K562 (cell line): ENCODE measurements at regions not wholly inside any gene's neighbourhood (a gene's known extent, or its start where the extent isn't known, plus 50 kb on each side); places are given as distances from the start of the nearest gene placed in this dataset.

ENCODE experiments used
- ATAC-seq: fragments of 200-7000 bp; cut with Tn5 transposase; 3 replicates; pipeline ENCODE4 v1.9.1; 2020; ENCODE audit warnings: moderate library complexity
- BruUV-seq: library from RNA; stranded (reverse); fragments of 400-500 nt; replicated peaks from 2 replicates; lab custom pipeline; 2021; lab: Mats Ljungman, UMichigan
- CTCF ChIA-PET: fragments of 300-600 bp; formaldehyde crosslinking; extraction: SDS; loops from one replicate; lab custom pipeline; 2021; ENCODE audit warnings: low intra/inter-chr PET ratio; lab: Yijun Ruan, JAX
- POLR2A ChIA-PET: fragments of 300-600, 350-650 bp; sonication (Branson Sonifier 250); formaldehyde crosslinking; extraction: SDS; loops from one replicate; lab custom pipeline; 2021; ENCODE audit warnings: antibody characterized with exemption, inconsistent platforms; lab: Yijun Ruan, JAX
- DNase-seq, 4 experiments: peaks; one replicate each; pipeline versions ENCODE4 v3.0.0 to v3.0.0-alpha.2; 2011 to 2018; ENCODE audit warnings: low spot score in 3 of 4, mixed read lengths in 3 of 4; ENCODE audit errors: extremely low read depth in 1 of 4
- FAIRE-seq: peaks from 2 replicates; lab custom pipeline; 2011; peaks lifted over from hg19 to GRCh38; lab: Jason Lieb, UNC
- H2AFZ ChIP-seq: 2 replicates; pipeline ENCODE4 v1.6.0; 2011; ENCODE audit warnings: low read depth, low read length, control low read depth, inconsistent platforms
- H3K27ac ChIP-seq: fragments of 200-600 bp; 3 replicates; pipeline ENCODE4 v1.8.0; 2011; ENCODE audit warnings: low read depth, mild to moderate bottlenecking, control low read depth, inconsistent platforms, low read length, moderate library complexity, mixed read lengths; ENCODE audit errors: extremely low read depth
- H3K27me3 ChIP-seq, 2 experiments: fragments of 300-600 bp in 1 of 2; 2 replicates in 1 of 2; 3 replicates in 1 of 2; pipeline versions ENCODE4 v1.6.0 to v1.8.0; 2011; ENCODE audit warnings: inconsistent platforms in 2 of 2, low read length in 2 of 2, mild to moderate bottlenecking in 1 of 2, mixed read lengths in 1 of 2, moderate library complexity in 1 of 2; ENCODE audit not compliant: control insufficient read depth in 2 of 2, insufficient read depth in 2 of 2
- H3K36me3 ChIP-seq: fragments of 300-600 bp; 3 replicates; pipeline ENCODE4 v1.8.0; 2011; ENCODE audit warnings: mild to moderate bottlenecking, low read length, inconsistent platforms; ENCODE audit not compliant: control insufficient read depth, insufficient read depth
- H3K4me1 ChIP-seq, 2 experiments: fragments of 200-600 bp in 1 of 2; replicated peaks in 1 of 2; 2 replicates in 1 of 2; 3 replicates in 1 of 2; pipeline versions ENCODE4 v1.5.1 to v1.8.0; 2011; ENCODE audit warnings: inconsistent platforms in 2 of 2, low read length in 2 of 2, mild to moderate bottlenecking in 1 of 2, mixed read lengths in 1 of 2, moderate library complexity in 1 of 2; ENCODE audit not compliant: control insufficient read depth in 2 of 2, insufficient read depth in 2 of 2
- H3K4me2 ChIP-seq: 2 replicates; pipeline ENCODE4 v1.6.1; 2011; ENCODE audit warnings: low read length, control low read depth, inconsistent platforms, mixed read lengths; ENCODE audit not compliant: insufficient read depth
- H3K4me3 ChIP-seq: fragments of 200-600 bp; sonication (generic), shearing (Covaris generic); 2 replicates; pipeline ENCODE4 v1.5.1; 2016; ENCODE audit warnings: control low read depth, inconsistent platforms
- H3K79me2 ChIP-seq: fragments of 200-600 bp; 3 replicates; pipeline ENCODE4 v1.8.0; 2011; ENCODE audit warnings: low read length, inconsistent platforms; ENCODE audit not compliant: control insufficient read depth, insufficient read depth
- H3K9ac ChIP-seq, 2 experiments: 2 replicates each; pipeline versions ENCODE4 v1.6.0 to v1.6.1; 2011; ENCODE audit warnings: low read depth in 2 of 2, low read length in 2 of 2, control low read depth in 1 of 2, inconsistent platforms in 1 of 2, mild to moderate bottlenecking in 1 of 2, mixed read lengths in 1 of 2; ENCODE audit not compliant: insufficient read depth in 1 of 2
- H3K9me1 ChIP-seq: one replicate; pipeline ENCODE4 v1.6.0; 2011; ENCODE audit warnings: inconsistent platforms, mild to moderate bottlenecking, low read length, moderate library complexity; ENCODE audit not compliant: control insufficient read depth, insufficient read depth
- H3K9me3 ChIP-seq: replicated peaks from 2 replicates; pipeline ENCODE4 v1.5.1; 2011; ENCODE audit warnings: low read depth, low read length, inconsistent platforms; ENCODE audit not compliant: control insufficient read depth, insufficient read depth
- H4K20me1 ChIP-seq: replicated peaks from 2 replicates; pipeline ENCODE4 v1.6.1; 2011; ENCODE audit warnings: low read length, inconsistent platforms, mixed read lengths; ENCODE audit not compliant: control insufficient read depth, insufficient read depth
- BMI1 ChIP-seq: fragments of 150-350 bp; IDR thresholded peaks from 2 replicates; pipeline ENCODE4 v1.6.1; 2014; ENCODE audit warnings: low read length
- CTCFL ChIP-seq: IDR thresholded peaks from 2 replicates; pipeline ENCODE4 v1.6.1; 2011; ENCODE audit warnings: borderline replicate concordance, low read depth, mild to moderate bottlenecking, moderate library complexity, low read length; ENCODE audit not compliant: insufficient read depth, poor library complexity, severe bottlenecking
- DDX20 ChIP-seq: fragments of 450-650 bp; IDR thresholded peaks from 2 replicates; pipeline ENCODE4 v1.6.1; 2016; ENCODE audit warnings: missing genetic modification characterization, low read depth, mild to moderate bottlenecking, missing compliant biosample characterization, moderate library complexity
- ELK3 ChIP-seq: fragments of 450-650 bp; formaldehyde crosslinking; IDR thresholded peaks from 2 replicates; pipeline ENCODE4 v1.4.0; 2020; ENCODE audit warnings: mild to moderate bottlenecking
- RBM34 ChIP-seq: fragments of 200-400 bp; formaldehyde crosslinking; IDR thresholded peaks from 2 replicates; pipeline ENCODE4 v1.6.1; 2018; ENCODE audit warnings: low read length, borderline replicate concordance; ENCODE audit not compliant: insufficient read depth
- SETDB1 ChIP-seq: IDR thresholded peaks from one replicate; pipeline ENCODE4 v1.6.1; 2012; ENCODE audit warnings: low read length, control low read depth, inconsistent platforms
- TGIF2 ChIP-seq: sonication (generic); formaldehyde crosslinking; IDR thresholded peaks from 2 replicates; pipeline ENCODE4 v1.8.1; 2022; ENCODE audit warnings: mild to moderate bottlenecking, missing genetic modification reagents, moderate library complexity
- TSC22D4 ChIP-seq: fragments of 450-650 bp; IDR thresholded peaks from 2 replicates; pipeline ENCODE4 v1.6.1; 2016; ENCODE audit warnings: missing genetic modification characterization, missing biosample characterization, control low read depth
- USF2 ChIP-seq: sonication (generic); formaldehyde crosslinking; IDR thresholded peaks from 2 replicates; pipeline ENCODE4 v1.5.0; 2020; ENCODE audit warnings: missing genetic modification reagents
- XRCC5 ChIP-seq: fragments of 200-400 bp; formaldehyde crosslinking; IDR thresholded peaks from 2 replicates; pipeline ENCODE4 v1.6.1; 2017; ENCODE audit warnings: low read depth, mild to moderate bottlenecking, low read length
- ZBTB12 ChIP-seq: fragments of 250-450 bp; sonication (Bioruptor Pico); IDR thresholded peaks from 2 replicates; pipeline ENCODE4 v1.4.0; 2020
- ZNF324 ChIP-seq: fragments of 250-450 bp; sonication (Bioruptor Pico); IDR thresholded peaks from 2 replicates; pipeline ENCODE4 v1.4.0; 2020; ENCODE audit warnings: mild to moderate bottlenecking
- ZNF707 ChIP-seq: fragments of 250-450 bp; sonication (Bioruptor Pico); conservative IDR thresholded peaks from 2 replicates; pipeline ENCODE4 v1.8.0; 2022; ENCODE audit warnings: inconsistent platforms, mild to moderate bottlenecking, moderate library complexity
- ZNF79 ChIP-seq: fragments of 250-450 bp; sonication (Bioruptor Pico); IDR thresholded peaks from 2 replicates; pipeline ENCODE4 v1.4.0; 2020; ENCODE audit warnings: low read depth, mild to moderate bottlenecking, moderate library complexity
- WGBS: fragments of 100-300 bp; shearing (Covaris generic); methylation state at CpG from one replicate; pipeline ENCODE4 v1.1.6; 2016; ENCODE audit warnings: low coverage, mixed read lengths; ENCODE audit not compliant: insufficient coverage; ENCODE audit errors: missing lambda C conversion rate; 5-methylcytosine and 5-hydroxymethylcytosine counted together
- in situ Hi-C: fragments of 300-500 bp; cut with MboI; formaldehyde crosslinking; loops from 4 replicates; pipeline ENCODE4 v1.15.0; 2018; ENCODE audit warnings: inconsistent platforms, mixed read lengths
- intact Hi-C: fragments of 100-400 bp; cut with micrococcal nuclease; formaldehyde crosslinking; loops from 2 replicates; pipeline ENCODE4 v1.14.2; 2022
- TF ChIP-seq, protein P1 (sequence below): sonication (generic); formaldehyde crosslinking; IDR thresholded peaks from 2 replicates; pipeline ENCODE4 v1.8.0; 2022; ENCODE audit warnings: mild to moderate bottlenecking, missing genetic modification reagents

DNA sequence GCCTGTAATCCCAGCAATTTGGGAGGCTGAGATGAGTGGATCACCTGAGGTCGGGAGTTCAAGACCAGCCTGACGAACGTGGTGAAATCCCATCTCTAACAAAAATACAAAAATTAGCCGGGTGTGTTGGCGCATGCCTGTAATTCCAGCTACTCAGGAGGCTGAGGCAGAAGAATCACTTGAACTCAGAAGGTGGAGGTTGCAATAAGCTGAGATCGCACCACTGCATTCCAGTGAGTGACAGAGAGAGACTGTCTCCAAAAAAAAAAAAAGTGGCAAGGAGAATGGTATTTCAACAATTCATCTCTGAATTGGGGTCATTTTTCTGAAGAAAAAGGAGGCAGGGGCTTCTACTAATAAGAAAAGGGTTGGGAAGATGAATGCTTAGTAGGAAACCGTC lies 111.5 kb upstream of the NHSL1 start:
- Histone ChIP-seq H3K79me2 (no peaks in the 10 kb centered on the region), H3K9me3 (no peaks in the 10 kb centered on the region), H3K4me3 (no peak overlapping the region), H3K9me1 (no peaks in the 10 kb centered on the region), H3K9ac (no peak overlapping the region), H4K20me1 (no peaks in the 10 kb centered on the region), H3K4me2 (no peak overlapping the region), H3K27me3 (peaks cover 30 to 43% of the 10 kb centered on the region in 2 experiments), H2AFZ (no peak overlapping the region), H3K4me1 (no peaks in the 10 kb centered on the region), H3K36me3 (no peaks in the 10 kb centered on the region), H3K27ac (no peak overlapping the region)
- POLR2A ChIA-PET = interaction anchor here (0.6 to 0.7 kb wide), 2 partner anchors 13 to 1752 kb away, joined by 3 read pairs; no protein-coding TSS in a partner anchor
- intact Hi-C loops = no loop called here
- WGBS = 0% methylated on average over 7 of the region's 7 CpGs
- ATAC-seq (no peak), FAIRE-seq (no peak), DNase-seq (no peak)
- no TSS peak for BruUV-seq
- CTCF ChIA-PET = no interaction called here
- in situ Hi-C loops = no loop called here
- no peak for TF ChIP-seq DDX20 (tag)
- TF ChIP-seq RBM34 = no peak
- TF ChIP-seq SETDB1 = no peak
- no peak for TF ChIP-seq XRCC5
- no peak for TF ChIP-seq TSC22D4
- TF ChIP-seq ZNF707 (CRISPR knock-in tag) = no peak
- no peak for TF ChIP-seq ZNF79 (CRISPR knock-in tag)
- TF ChIP-seq ZNF324 (CRISPR knock-in tag) = no peak
- no peak for TF ChIP-seq BMI1
- no peak for TF ChIP-seq USF2 (CRISPR knock-in tag)
- no peak for TF ChIP-seq ZBTB12 (CRISPR knock-in tag)
- no peak for TF ChIP-seq TGIF2 (CRISPR knock-in tag)
- TF ChIP-seq, protein P1, sequence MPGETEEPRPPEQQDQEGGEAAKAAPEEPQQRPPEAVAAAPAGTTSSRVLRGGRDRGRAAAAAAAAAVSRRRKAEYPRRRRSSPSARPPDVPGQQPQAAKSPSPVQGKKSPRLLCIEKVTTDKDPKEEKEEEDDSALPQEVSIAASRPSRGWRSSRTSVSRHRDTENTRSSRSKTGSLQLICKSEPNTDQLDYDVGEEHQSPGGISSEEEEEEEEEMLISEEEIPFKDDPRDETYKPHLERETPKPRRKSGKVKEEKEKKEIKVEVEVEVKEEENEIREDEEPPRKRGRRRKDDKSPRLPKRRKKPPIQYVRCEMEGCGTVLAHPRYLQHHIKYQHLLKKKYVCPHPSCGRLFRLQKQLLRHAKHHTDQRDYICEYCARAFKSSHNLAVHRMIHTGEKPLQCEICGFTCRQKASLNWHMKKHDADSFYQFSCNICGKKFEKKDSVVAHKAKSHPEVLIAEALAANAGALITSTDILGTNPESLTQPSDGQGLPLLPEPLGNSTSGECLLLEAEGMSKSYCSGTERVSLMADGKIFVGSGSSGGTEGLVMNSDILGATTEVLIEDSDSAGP (CRISPR knock-in tag) = no peak
- no peak for TF ChIP-seq CTCFL
- TF ChIP-seq ELK3 (CRISPR knock-in tag) = no peak
